HUES48 (cell line): ENCODE measurements at regions not wholly inside any gene's neighbourhood (a gene's known extent, or its start where the extent isn't known, plus 50 kb on each side); places are given as distances from the start of the nearest gene placed in this dataset.

Experiments used
- H3K27ac ChIP-seq: one replicate; pipeline ENCODE4 v1.7.0; 2013; ENCODE audit warnings: low read depth, low read length, inconsistent platforms
- H3K27me3 ChIP-seq: 2 replicates; pipeline ENCODE4 v1.6.1; 2013; ENCODE audit warnings: mild to moderate bottlenecking, low read length; ENCODE audit not compliant: control insufficient read depth, insufficient read depth
- H3K36me3 ChIP-seq: 2 replicates; pipeline ENCODE4 v1.6.1; 2013; ENCODE audit warnings: low read length; ENCODE audit not compliant: control insufficient read depth, insufficient read depth
- H3K4me1 ChIP-seq: 2 replicates; pipeline ENCODE4 v1.6.1; 2013; ENCODE audit warnings: mild to moderate bottlenecking, low read length; ENCODE audit not compliant: control insufficient read depth, insufficient read depth
- H3K4me3 ChIP-seq: 2 replicates; pipeline ENCODE4 v1.5.1; 2013; ENCODE audit warnings: mild to moderate bottlenecking, low read depth, low read length
- H3K9ac ChIP-seq: 2 replicates; pipeline ENCODE4 v1.6.1; 2013; ENCODE audit warnings: mild to moderate bottlenecking, low read depth, low read length, moderate library complexity
- H3K9me3 ChIP-seq: 2 replicates; pipeline ENCODE4 v1.6.1; 2013; ENCODE audit warnings: low read length; ENCODE audit not compliant: control insufficient read depth, insufficient read depth

- Histone ChIP-seq H3K27ac (peak overlapping the region; percentile 58), H3K27me3 (no peaks in the 10 kb centered on the region), H3K36me3 (no peaks in the 10 kb centered on the region), H3K9ac (no peak overlapping the region), H3K4me3 (no peak overlapping the region), H3K9me3 (peaks cover 16% of the 10 kb centered on the region), H3K4me1 (peaks cover 4% of the 10 kb centered on the region; the same call in 1 of the 2 replicates)
These were observed 2219.4 kb downstream of the NCAM2 start for GRCh38 chr21:23217597-23217996.

- Histone ChIP-seq H3K4me1 (peaks cover 4% of the 10 kb centered on the region; the same call in 1 of the 2 replicates), H3K4me3 (no peak overlapping the region), H3K9me3 (peaks cover 17% of the 10 kb centered on the region), H3K9ac (no peak overlapping the region), H3K36me3 (no peaks in the 10 kb centered on the region), H3K27me3 (no peaks in the 10 kb centered on the region), H3K27ac (no peak overlapping the region)
These were observed 2217.1 kb downstream of the NCAM2 start for GRCh38 chr21:23215261-23215660.
